ENCODE measurements at regions not wholly inside any gene's neighbourhood (a gene's known extent, or its start where the extent isn't known, plus 50 kb on each side); places are given as distances from the start of the nearest gene placed in this dataset.

DNA sequence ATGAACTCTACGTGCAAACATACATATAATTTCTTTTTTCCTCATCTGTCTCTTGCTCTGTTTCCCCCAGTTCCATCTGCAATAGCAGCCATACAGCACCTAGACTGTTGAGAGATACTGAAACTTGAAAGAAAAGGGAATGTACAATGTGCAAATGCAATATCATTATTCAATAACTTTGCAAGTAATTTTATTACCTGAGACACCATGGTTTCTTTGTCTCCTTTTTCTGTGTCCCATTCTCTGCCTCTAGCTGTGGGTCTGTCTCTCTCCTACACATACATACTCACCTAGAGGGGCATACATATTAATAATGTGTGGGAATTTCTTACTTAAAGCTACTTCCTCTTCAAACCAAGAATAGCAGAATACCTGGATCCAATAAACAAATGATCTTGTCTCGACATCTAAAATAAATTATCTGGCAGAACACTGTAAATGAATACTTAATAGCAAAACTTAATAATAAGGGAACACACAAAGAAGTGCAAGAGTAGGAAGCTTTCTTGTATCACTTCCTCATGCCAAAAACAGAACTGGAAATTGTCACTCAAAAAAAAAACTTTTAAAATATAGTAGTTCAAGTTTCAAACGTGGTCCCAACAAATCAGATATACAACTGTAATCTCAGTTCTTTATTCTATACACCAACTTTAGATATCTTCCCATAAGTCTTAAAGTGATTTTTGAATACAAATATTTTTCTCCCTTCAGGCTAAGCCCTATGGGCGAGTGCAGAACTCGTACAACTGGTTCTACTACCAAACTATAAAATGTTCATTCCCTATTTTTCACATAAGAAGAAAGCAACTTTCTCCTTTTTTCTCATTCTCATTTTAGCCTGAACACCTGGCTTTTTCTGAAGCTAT is 194.6 kb downstream of the NRIP1 start:
- DNase-seq (ENCODE audit: low read depth in 2 of 2) = no peak

DNA sequence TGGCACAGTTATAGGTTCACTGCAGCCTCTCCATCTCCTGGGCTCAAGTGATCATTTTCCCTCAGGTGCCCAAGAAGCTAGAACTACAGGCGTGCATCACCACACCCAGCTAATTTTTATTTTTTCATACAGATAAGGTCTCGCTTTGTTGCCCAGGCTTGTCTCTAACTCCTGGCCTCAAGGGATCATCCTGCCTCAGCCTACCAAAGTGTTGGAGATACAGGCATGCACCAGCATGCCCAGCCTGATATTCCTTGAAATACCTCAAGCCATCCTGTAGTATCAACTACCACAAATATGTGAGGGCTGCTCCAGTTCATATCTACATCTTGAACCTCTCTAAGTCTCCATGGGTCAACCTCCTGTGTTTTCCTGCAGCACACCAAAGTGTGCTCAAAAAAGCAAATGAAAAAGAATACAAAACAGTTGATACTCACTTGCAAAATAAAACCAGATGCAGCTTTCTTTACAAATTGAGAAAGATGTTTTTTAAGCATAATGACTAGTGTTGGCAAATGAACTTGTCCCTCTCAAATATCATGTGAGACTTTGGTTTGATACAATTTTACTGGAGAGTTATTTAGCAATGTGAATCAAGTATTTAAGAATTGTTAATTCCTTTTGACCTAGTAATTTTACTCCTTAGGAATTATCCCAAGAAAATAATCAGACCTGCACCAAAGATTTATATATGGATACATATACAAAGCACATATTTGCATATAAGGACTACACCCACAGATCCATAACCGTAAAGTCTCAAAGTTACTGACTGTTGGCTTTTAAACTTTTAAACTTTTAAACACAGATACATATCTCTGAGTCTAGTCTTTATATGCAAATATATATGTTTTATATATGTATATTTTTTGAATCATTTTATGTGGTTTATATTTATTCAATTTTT is 197.7 kb downstream of the NRIP1 start:
- DNase-seq (ENCODE audit: low read depth in 2 of 2) = no peak

- DNase-seq (ENCODE audit: low read depth in 2 of 2) = peak in 1 of 2 experiments; percentile 14
Observed at GRCh38 chr21:14864211-14865021, 200.4 kb downstream of the NRIP1 start.

- DNase-seq (ENCODE audit: low read depth in 2 of 2) = no peak
Observed at GRCh38 chr21:14863745-14864210, 201.0 kb downstream of the NRIP1 start.

GRCh38 chr21:14862794-14863720 is 201.7 kb downstream of the NRIP1 start:
- peak in 1 of 2 experiments; percentile 4 for DNase-seq (ENCODE audit: low read depth in 2 of 2)

GRCh38 chr21:14858311-14858710 is 206.5 kb downstream of the NRIP1 start:
- DNase-seq (ENCODE audit: low read depth in 2 of 2) = no peak

DNA sequence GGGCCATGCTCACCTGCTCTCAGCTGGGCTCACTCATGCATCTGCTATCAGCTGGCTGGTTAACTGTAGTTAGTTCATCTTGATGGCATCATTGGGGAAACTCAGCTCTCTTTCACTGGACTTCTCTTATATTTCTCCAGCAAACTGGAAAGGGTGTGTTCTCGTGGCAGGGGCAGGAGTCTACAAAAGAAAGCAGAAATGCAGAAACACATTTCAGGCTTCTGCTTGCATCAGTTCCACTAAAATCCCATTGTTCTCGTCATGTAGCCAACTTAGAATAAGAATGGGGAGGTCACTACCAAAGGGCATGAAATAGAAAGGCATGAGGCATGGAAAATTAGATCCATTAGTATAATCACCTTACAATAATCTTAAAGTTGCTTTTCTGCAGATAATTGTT is 207.3 kb downstream of the NRIP1 start:
- no peak for DNase-seq (ENCODE audit: low read depth in 2 of 2)

GRCh38 chr21:14850394-14850793 is 214.4 kb downstream of the NRIP1 start:
- no peak for DNase-seq (ENCODE audit: low read depth in 2 of 2)

- no peak for DNase-seq (ENCODE audit: low read depth in 2 of 2)
Observed at GRCh38 chr21:14846621-14847020, 218.2 kb downstream of the NRIP1 start.

GRCh38 chr21:14844001-14844400 is 220.8 kb downstream of the NRIP1 start:
- no peak for DNase-seq (ENCODE audit: low read depth in 2 of 2)

DNA sequence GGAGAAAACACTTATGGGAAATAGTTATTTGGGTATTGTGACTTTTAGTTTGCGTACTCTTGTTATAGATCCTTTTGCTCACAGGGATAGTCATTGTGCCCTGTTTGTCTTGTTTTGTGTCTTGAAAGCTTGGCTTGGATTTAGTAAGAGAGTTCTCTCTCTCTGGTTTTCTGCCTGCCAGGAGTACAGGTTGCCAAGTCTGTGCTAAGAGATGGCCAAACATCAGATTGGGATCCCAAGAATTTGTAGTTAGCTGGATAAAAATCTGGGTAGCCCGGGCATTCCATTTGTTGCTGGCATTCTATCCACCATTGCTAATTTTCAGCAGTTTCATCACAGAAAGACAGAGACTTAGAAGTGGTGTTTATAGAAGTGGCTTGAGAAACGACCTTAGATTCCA is 222.2 kb downstream of the NRIP1 start:
- DNase-seq (ENCODE audit: low read depth in 2 of 2) = no peak

- no peak for DNase-seq (ENCODE audit: low read depth in 2 of 2)
Observed at GRCh38 chr21:14841511-14842472, 223.0 kb downstream of the NRIP1 start.

GRCh38 chr21:14838400-14838799 is 226.4 kb downstream of the NRIP1 start:
- no peak for DNase-seq (ENCODE audit: low read depth in 2 of 2)

GRCh38 chr21:14836950-14837349 is 227.8 kb downstream of the NRIP1 start:
- no peak for DNase-seq (ENCODE audit: low read depth in 2 of 2)

DNA sequence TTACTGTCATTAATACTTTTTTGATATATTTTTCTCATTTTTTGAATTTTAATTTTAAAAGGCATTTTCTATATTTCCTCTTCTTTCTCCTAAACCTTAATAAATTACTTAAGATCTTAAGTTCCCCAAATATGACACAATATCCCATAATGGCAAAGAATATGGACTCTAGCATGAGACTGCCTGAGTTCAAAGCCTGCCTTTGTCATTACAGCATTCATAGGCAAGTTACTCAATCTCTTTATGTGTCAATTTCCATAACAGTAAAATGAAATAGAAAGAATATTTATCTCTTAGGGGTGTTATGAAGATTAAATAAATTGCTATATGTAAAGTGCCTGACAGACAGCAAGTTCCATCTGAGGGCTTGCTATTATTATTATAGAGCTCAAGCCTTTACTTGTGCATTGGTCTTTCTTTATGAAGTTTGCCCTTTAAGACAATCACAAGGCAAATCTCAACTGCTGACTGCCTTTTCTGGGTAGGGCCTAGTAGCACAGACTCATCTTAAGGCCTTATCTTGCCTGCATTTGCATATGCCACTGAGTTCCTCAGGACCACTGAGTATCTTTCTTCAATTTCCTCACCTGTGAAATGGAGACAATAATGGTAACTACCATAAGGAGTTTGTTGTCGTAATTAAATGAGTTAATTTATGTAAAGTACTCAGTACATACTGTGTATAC is 231.0 kb downstream of the NRIP1 start:
- DNase-seq (ENCODE audit: low read depth in 2 of 2) = no peak

GRCh38 chr21:14833241-14833640 is 231.6 kb downstream of the NRIP1 start:
- DNase-seq (ENCODE audit: low read depth in 2 of 2) = no peak

- DNase-seq (ENCODE audit: low read depth in 2 of 2) = no peak
Observed at GRCh38 chr21:14830307-14830706, 234.5 kb downstream of the NRIP1 start.

DNA sequence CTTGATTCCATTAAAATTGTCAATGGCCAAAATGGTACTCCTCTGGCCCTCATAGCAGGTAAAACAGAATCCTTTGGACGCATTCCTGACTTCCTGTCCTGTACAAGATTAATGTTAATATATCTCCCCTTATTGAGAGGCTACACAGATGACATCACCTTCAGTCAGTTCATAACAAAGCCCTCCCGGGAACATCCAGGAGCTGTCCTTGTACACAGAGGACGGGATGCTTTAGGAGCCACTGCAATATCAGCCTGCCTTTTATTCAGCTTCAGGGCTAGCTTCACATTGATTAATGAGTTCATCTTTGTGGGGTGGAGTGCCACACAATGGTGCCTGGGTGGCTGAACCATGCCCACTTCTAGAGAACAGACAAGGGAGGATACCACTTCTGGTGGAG is 235.1 kb downstream of the NRIP1 start:
- no peak for DNase-seq (ENCODE audit: low read depth in 2 of 2)

- no peak for DNase-seq (ENCODE audit: low read depth in 2 of 2)
Observed at GRCh38 chr21:14827468-14827867, 237.3 kb downstream of the NRIP1 start.
